ENCODE measurements at regions not wholly inside any gene's neighbourhood (a gene's known extent, or its start where the extent isn't known, plus 50 kb on each side); places are given as distances from the start of the nearest gene placed in this dataset.
"Not testable (repeated sequence)": the region's sequence is repeated elsewhere in the genome, so short reads cannot be mapped to it uniquely, and the experiment has no call there.

GRCh38 chr6:114874410-114874809, 531.6 kb upstream of the HS3ST5 start:
- no peak for DNase-seq (ENCODE audit: low spot score)
- in situ Hi-C loops (cut with MboI; ENCODE audit: low pct_unique_long_range_greater_than_20kb, low sequenced_read_pairs, unreplicated experiment): no loop called here
- no peak for TF ChIP-seq CTCF (IDR thresholded peaks at IDR 0.05; ENCODE audit: extremely low read depth, insufficient read depth, missing control alignments)

GRCh38 chr6:114865506-114865905, 522.7 kb upstream of the HS3ST5 start:
- in situ Hi-C loops (cut with MboI; ENCODE audit: low pct_unique_long_range_greater_than_20kb, low sequenced_read_pairs, unreplicated experiment): not testable (repeated sequence)

DNA sequence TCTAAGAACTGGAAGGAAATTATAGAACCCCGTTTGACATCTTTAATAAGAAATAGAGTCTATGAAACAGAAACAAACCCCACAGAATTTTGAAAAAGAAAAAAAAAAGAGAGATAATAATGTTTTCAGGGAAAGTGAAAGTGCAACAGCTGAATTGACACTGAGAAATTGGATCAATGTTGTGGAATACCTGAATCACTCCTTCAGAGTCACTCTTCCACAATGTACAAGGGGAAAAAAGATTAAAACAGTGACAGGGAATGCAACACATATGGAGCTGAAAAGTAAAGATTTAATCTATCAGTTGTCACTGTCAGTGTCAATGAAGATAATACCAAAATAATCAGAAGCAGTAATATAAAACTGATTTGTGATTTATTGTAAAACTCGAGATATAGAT, 520.8 kb upstream of the HS3ST5 start:
- DNase-seq (ENCODE audit: low spot score): no peak

More at GRCh38 chr6:114865506-114865905, 522.7 kb upstream of the HS3ST5 start:
- not testable (repeated sequence) for DNase-seq (ENCODE audit: low spot score)

DNA sequence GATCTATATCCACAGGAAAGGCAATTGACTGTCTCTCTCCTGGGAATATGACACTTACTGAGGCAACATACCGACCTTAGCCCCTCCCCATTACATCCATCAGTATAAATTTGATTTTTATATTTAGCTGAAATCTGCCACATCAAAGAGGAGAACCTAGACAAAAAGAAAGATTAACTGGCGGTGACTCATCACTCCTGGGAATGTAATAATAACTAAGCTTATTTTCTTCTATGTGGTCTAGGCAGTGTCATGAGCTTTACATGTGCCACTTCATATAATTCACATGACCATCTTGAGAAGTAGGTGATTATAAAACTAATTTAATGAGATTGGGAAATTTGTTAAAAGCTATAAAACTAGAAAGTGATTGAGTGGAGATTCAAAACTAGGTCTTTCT, 520.0 kb upstream of the HS3ST5 start:
- in situ Hi-C loops (cut with MboI; ENCODE audit: low pct_unique_long_range_greater_than_20kb, low sequenced_read_pairs, unreplicated experiment): no loop called here

More for the DNA sequence above, 520.8 kb upstream of the HS3ST5 start:
- TF ChIP-seq CTCF (IDR thresholded peaks at IDR 0.05; ENCODE audit: extremely low read depth, insufficient read depth, missing control alignments): no peak
- in situ Hi-C loops (cut with MboI; ENCODE audit: low pct_unique_long_range_greater_than_20kb, low sequenced_read_pairs, unreplicated experiment): no loop called here

GRCh38 chr6:114862064-114862463, 519.2 kb upstream of the HS3ST5 start:
- no peak for DNase-seq (ENCODE audit: low spot score)
- no peak for TF ChIP-seq CTCF (IDR thresholded peaks at IDR 0.05; ENCODE audit: extremely low read depth, insufficient read depth, missing control alignments)
- in situ Hi-C loops (cut with MboI; ENCODE audit: low pct_unique_long_range_greater_than_20kb, low sequenced_read_pairs, unreplicated experiment): no loop called here

More for the DNA sequence above, 520.0 kb upstream of the HS3ST5 start:
- no peak for TF ChIP-seq CTCF (IDR thresholded peaks at IDR 0.05; ENCODE audit: extremely low read depth, insufficient read depth, missing control alignments)
- no peak for DNase-seq (ENCODE audit: low spot score)

GRCh38 chr6:114844359-114844758, 501.5 kb upstream of the HS3ST5 start:
- no peak for DNase-seq (ENCODE audit: low spot score)
- TF ChIP-seq CTCF (IDR thresholded peaks at IDR 0.05; ENCODE audit: extremely low read depth, insufficient read depth, missing control alignments): no peak
- in situ Hi-C loops (cut with MboI; ENCODE audit: low pct_unique_long_range_greater_than_20kb, low sequenced_read_pairs, unreplicated experiment): no loop called here

- in situ Hi-C loops (cut with MboI; ENCODE audit: low pct_unique_long_range_greater_than_20kb, low sequenced_read_pairs, unreplicated experiment): no loop called here
- no peak for DNase-seq (ENCODE audit: low spot score)
- TF ChIP-seq CTCF (IDR thresholded peaks at IDR 0.05; ENCODE audit: extremely low read depth, insufficient read depth, missing control alignments): no peak
Observed at GRCh38 chr6:114839019-114839418, 496.2 kb upstream of the HS3ST5 start.

All from GM13977 (cell line).